Panc1 (cell line): ENCODE measurements at regions not wholly inside any gene's neighbourhood (a gene's known extent, or its start where the extent isn't known, plus 50 kb on each side); places are given as distances from the start of the nearest gene placed in this dataset.

Experiments
- POLR2AphosphoS5 ChIP-seq: IDR thresholded peaks from 2 replicates; pipeline ENCODE4 v1.6.1; 2012; ENCODE audit warnings: mild to moderate bottlenecking, low read depth, low read length, moderate library complexity
- TF ChIP-seq, protein P1 (sequence below): fragments of 450-650 bp; IDR thresholded peaks from 2 replicates; pipeline ENCODE4 v1.5.1; 2017; ENCODE audit warnings: mild to moderate bottlenecking

DNA sequence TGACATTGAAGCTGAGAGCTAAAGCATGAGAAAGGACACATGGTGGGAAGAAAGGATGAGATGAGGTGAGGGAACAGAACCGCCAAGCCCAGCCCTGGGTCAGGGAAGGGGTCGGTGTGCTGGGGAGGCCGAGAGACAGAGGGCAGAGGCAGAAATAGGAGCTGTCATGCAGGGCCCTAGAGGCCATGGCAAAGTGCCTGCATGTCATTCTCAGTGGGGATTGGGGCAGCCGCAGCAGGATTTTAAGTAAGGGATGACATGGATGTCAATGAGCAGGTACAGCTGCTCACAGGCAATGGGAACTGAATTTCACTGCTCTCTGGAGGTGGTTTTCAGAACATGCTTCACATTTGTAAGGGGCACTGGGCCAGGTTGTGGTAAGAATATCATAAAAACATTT is 227.4 kb downstream of the RAB11FIP2 start:
- TF ChIP-seq POLR2AphosphoS5, result no peak
- TF ChIP-seq, protein P1, sequence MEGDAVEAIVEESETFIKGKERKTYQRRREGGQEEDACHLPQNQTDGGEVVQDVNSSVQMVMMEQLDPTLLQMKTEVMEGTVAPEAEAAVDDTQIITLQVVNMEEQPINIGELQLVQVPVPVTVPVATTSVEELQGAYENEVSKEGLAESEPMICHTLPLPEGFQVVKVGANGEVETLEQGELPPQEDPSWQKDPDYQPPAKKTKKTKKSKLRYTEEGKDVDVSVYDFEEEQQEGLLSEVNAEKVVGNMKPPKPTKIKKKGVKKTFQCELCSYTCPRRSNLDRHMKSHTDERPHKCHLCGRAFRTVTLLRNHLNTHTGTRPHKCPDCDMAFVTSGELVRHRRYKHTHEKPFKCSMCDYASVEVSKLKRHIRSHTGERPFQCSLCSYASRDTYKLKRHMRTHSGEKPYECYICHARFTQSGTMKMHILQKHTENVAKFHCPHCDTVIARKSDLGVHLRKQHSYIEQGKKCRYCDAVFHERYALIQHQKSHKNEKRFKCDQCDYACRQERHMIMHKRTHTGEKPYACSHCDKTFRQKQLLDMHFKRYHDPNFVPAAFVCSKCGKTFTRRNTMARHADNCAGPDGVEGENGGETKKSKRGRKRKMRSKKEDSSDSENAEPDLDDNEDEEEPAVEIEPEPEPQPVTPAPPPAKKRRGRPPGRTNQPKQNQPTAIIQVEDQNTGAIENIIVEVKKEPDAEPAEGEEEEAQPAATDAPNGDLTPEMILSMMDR, result no peak
